HG03045 (cell line): ENCODE measurements at regions not wholly inside any gene's neighbourhood (a gene's known extent, or its start where the extent isn't known, plus 50 kb on each side); places are given as distances from the start of the nearest gene placed in this dataset.

Experiments
- ATAC-seq: cut with Tn5 transposase; IDR thresholded peaks from one replicate; pipeline ENCODE4 v1.9.1; 2021; ENCODE audit warnings: mild to moderate bottlenecking, moderate library complexity; ENCODE audit not compliant: unreplicated experiment

DNA sequence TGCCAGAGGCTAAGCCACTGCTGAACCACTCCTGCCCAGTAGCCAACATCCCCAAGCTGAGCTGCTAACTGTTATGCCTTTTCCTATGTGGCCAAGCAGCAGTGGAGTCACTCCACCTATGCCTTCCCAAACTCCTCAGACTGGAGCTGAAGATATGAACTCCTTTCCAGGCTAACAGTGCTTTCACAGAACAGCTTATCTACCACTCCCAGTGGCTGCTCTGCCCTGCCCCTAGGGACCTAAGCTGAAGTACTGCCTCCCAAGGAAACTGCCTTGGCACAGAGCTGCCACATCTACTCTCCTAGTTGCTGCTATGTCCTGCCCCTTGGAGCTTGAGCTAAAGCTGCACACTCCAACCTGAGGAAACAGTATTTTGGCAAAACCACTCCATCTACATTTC is 275.9 kb downstream of the RBM43 start:
- no peak for ATAC-seq

DNA sequence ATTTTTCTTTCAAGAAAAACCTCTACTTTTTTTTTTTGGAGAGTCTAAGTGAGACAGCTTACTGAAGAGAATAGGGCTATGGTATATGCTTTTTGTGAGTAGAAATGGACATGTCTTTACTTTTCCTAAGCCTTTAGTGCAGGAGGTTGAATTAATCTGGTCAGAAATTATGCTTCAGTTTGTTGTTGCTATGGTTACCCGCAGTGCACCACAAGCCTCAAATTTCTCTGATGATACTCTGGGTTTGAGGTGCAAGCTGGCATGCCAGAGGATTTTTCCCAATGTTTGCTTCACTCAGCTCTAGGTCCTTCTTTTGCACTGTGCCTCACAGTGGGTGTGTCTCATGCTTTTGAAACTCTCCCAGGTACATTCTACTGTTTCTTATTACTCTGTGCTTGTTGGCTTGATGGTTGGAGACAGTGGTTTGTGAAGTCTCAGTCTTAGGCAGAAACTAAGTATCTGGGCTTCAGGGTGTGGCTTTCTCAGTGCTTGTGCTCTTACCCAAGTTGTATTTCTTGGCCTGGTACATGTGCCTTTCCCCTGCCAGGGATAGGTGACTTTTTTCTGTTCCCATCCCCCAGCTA is 278.3 kb downstream of the RBM43 start:
- ATAC-seq, result no peak

DNA sequence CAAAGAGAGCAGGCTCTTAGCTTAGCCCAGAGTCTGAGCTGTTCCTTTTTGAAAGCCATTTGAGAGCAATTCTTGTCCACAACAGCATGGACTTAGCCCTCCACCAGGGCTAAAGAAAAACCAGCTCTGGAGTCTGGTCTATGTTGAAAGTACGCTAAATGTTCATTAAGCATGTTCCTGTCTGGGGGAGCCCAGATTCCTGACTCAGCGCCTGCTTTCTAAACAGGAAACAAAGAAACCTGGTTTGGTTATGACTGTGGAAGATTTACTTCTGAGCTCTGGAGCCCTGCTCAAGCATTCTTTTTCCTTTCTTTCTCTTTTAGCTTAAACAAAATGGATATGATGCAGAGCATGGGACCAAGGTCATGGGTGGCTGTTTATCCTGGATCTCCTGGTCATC is 279.8 kb downstream of the RBM43 start:
- ATAC-seq, result no peak

DNA sequence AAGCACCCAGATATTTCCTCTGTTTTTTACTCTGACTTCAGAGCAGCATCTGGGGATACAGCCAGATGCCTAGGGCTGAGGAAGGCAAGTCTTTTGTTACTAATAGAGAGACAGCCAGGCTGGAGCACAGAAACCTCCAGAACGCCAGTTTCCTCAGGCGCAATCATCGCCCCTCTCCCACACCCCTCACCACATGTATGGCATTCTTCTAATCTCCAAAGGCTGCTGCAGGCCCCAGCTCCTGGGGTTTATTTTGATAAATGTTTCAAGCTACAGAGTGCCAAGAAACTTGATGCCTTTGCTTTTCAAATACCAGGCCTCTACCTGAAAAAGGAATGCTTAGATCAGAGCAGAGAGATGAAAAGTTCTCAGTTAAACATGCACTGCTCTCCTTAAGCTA is 283.6 kb downstream of the RBM43 start:
- ATAC-seq, result no peak

DNA sequence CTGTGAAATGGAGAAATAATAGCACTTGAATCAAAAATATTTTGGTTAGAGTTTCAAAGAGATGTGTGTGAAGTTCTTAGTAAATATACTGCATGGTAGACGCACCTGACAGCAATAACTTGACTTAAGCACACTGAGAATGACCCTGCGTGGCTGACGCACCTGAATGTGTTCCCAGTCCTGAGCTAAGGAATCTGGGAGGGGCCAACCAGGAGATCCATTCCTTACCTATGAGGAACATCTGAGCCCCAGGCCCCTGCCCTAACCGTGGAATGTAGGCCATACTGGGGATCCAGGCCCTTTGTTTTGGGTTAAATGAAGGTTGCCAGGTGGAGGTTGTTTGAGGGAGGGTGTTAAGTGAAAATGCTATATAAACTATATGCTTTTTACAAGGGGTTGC is 284.4 kb downstream of the RBM43 start:
- ATAC-seq, result no peak

DNA sequence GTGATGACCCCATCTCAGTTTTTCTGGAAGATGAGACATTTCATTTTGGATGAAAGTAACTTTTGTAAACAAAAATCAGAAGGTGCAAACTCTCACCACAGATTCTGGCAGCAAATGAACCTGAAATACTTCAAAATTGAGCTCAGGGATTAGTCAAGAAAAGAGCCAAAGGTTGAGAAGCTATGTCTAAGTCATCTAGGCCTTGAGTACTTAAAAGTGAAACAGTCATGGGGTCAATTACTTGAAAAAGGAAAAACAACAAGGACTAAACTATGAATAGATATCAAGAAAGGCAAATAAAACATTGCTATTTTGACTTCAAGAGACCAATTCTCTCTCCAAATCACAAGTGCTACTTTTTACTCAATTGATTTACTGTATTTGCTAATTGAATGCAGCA is 285.1 kb downstream of the RBM43 start:
- ATAC-seq, result no peak

DNA sequence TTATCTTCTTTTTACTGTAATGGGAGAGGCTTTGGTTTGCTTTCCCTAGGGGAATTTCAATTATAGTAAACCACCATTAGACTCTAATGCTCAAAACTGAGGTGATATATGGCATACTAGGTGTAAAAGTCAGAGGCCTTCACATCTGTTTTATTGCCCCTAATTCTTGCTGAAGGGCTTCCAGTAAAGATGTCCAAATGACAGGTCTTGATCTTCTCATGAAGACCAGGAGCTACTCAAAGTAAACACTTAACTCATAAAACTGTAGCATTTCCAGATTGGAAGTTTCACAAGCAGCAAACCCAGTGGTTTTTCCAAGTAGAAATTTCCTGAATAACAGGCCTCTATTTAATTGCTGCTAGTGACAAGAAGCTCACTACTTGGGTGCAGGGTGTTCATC is 286.8 kb downstream of the RBM43 start:
- ATAC-seq, result no peak

DNA sequence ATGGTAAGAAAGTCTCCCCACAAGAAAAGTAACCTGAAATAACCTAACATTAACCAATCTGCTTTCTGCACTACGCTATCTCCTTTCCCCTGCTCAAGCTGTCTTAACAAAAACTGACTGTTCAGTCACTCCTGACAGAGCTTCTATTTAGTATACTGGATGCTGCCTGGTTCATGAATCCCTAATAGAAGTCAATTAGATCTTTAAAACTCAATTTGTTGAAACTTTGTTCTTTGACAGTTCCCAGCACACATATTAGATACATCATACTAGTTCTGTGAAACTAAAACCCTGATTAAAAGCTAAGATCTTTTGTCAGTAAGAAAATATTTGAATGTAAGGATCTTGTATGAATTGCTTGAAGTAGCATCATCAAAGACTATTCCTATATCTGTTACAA is 287.4 kb downstream of the RBM43 start:
- ATAC-seq, result no peak

DNA sequence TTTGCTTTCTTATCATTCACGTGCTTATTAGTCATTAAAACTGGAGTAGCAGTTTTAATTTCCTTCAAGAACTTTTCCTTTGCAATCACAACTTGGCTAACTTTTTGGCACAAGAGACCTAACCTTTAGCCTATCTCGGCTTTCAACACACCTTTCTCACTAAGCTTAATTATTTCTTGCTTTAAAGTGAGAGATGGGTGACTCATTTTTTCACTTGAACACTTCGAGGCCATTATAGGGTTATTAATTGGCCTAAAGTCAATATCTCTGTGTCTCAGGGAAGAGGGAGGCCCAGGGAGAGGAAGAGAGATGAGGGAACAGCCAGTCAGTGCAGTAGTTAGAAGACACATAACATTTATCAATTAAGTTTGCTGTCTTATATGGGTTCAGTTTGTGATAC is 289.8 kb downstream of the RBM43 start:
- ATAC-seq, result no peak

DNA sequence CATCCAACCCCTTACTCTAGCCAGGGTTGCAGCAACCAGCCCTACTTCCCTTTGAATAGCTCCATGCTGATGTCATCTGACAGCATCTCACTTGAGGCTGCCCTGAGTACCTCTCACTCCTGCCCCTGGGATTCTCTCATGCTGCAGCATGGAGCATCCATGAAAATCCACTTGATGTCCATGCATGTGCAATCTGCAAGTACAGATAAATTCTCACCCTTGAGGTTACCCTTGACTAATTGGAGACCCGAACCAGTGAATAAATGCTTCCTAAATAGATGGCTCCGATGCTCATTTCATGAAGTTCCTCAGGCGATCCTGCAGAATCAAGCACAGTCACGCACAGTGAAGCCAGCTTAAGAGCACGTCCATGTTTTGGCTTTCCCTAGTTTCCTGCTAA is 298.3 kb downstream of the RBM43 start:
- ATAC-seq, result no peak

DNA sequence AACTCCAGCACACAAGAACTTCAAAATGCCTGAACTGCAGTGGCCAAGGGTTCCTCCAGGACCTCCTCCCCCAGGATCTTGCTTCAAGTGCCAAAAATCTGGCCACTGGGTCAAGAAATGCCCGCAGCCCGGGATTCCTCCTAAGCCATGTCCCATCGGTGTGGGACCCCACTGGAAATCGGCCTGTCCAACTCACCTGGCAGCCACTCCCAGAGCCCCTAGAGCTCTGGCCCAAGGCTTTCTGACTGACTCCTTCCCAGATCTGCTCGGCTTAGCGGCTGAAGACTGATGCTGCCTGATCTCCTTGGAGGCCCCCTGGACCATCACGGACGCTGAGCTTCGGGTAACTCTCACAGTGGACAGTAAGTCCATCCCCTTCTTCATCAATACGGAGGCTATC is 306.4 kb downstream of the RBM43 start:
- ATAC-seq, result no peak

DNA sequence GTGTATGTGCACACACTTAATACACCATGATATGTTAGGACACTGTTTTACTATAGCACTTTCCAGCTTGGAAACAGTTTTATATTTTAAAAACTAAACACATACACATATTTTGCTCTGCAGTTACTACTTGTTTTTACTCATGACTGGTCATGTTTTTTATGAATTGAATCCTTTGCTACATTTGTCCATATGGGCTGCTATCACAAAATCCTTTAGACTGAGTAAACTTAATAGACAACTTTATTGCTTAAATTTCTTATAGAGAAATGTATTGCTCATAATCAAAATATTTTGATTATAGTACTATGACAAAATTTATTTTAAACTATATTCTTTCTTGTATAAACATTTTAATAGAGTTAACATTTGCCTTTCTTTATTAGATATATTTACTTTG is 314.8 kb downstream of the RBM43 start:
- no peak for ATAC-seq

DNA sequence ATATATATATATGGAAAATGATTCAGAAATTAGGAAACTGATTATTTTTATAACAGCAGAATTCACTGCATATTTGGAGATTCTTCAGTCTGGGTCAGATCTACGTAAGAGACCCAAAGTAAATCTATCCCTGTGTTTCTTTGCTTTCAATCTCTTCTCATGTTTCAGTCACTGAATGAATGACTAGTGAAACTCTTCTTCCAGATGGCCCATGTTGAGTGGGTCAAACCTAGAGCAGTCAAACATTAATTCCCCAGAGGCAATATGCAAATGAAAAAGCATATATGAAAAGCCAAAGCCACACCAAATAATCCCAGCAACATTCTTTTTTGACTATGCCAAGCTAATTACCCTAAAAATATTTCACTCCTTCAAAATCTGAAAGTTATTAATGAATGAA is 317.3 kb downstream of the RBM43 start:
- no peak for ATAC-seq

DNA sequence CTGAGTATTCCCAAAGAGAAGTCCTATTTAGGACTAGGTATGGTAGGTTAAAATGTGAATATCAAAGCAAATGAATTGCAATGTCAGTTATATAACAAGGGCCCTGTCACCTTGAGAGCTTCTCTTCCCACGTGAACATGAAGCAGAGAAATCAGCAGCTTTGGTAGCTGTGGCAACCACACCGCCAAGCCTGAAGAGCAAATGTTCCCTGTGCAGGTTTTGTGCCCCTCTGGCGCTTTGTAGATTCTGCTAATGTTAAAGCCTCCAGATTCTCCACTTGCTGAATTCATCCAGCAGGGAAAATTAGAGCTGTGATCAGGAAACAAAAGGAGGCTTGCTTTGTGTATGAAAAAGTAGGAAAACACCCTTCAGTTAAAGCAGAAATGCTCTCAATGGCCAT is 322.6 kb downstream of the RBM43 start:
- no peak for ATAC-seq

DNA sequence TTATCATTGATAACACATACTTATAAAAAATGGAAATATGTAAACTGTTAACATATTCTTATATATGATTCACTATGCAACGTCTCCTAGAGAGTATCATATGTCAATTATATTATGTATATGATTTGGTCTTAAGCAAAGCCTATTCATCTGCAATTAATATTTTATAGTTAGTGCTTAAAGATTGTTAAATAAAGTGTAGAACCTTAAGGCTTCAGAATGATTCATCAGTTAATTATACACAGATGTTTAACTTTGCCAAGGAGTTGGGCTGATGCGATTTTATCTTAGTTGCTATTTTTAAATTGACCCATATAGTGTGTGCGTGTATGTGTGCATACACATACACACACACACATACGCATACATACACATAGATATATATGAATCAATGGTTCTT is 323.1 kb downstream of the RBM43 start:
- ATAC-seq, result no peak

DNA sequence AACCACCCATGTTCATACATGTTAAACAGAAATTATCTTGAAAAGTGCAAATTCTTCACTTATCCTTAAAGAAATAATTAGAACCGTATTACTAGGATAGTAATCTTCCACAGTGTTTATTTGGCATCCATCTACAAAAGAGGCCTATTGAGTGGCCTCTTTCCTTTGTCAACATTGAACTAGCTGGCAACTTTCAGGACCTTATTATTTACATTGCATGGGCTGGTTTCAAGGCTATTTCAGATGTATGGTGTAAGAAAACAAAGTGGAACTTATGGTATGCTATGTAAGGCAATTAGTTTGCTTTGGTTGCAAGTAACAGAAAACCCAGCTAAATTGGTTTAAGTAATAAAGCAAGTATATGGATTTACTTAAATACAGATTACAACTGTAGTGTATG is 324.6 kb downstream of the RBM43 start:
- ATAC-seq, result no peak

DNA sequence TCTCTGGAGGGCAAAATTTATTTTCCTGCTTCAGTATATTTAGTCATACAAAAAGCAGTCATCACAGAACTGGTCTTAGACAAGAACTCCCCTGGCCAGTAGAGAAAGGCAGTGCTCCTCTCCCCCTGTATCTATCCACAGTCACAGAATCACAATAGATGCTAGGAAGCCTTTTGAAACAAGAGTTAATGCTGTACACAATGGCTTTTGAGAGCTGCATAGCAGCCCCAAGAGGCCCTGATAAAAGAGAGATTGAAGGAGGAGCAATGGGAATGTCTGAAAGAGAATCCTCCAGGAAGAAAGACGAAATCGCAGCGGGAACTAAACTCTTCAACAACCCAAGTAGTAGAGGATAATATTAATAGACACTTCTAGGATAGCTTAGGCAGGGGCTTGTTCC is 330.2 kb downstream of the RBM43 start:
- no peak for ATAC-seq

DNA sequence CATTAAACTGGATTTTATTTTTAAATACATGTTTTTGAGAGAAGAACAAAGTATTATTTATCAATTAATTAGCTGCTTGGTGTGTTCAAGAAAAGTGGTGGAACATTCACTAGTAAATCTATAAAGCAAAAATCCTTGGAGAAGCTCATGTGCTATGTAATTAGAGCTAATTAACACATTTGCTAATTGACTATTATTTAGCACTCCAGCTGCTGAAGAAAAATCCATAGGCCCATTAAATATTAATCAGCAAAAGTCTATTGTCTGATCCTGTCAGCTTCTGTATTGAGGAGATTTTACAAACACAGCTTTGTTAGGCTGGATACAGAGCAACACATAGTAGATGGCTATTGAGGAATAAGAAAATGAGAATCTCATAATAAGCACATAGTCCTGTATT is 336.1 kb downstream of the RBM43 start:
- no peak for ATAC-seq

DNA sequence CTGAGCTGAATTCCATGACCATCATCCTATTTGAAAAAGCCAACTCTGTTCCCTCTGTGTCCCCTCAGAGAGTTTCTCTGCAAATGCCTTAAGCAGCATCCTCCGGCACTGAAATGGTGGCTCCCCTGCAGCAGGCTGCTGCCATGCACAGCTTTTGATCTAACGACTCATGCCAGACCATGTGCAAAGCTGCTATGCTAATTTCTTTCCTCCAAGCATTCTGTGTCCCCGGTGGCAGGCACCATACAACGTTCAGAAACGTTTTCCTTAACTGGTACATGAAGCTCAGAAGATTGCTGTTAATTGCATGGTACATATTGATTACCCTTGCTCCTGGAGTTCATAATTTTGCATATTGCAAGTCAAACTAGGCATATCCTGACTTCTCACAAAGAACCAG is 336.8 kb downstream of the RBM43 start:
- no peak for ATAC-seq

DNA sequence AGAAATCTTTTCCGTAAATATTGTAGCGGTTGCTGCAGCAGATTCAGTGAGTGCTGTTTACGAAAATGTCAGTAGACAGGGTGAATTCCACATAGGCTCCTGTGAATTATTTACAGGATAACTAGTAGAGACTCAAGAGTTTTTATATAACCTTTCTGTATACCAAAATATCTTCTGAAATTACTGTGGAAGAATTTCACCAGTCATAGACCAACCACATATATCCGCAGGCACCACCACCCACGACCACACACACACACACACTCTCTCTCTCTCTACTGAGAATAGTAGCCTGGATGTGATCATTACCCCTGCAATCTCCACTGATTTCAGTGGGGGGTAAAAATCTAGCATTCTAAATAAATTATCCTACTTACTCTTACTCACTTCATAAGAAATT is 341.8 kb downstream of the RBM43 start:
- ATAC-seq, result no peak

DNA sequence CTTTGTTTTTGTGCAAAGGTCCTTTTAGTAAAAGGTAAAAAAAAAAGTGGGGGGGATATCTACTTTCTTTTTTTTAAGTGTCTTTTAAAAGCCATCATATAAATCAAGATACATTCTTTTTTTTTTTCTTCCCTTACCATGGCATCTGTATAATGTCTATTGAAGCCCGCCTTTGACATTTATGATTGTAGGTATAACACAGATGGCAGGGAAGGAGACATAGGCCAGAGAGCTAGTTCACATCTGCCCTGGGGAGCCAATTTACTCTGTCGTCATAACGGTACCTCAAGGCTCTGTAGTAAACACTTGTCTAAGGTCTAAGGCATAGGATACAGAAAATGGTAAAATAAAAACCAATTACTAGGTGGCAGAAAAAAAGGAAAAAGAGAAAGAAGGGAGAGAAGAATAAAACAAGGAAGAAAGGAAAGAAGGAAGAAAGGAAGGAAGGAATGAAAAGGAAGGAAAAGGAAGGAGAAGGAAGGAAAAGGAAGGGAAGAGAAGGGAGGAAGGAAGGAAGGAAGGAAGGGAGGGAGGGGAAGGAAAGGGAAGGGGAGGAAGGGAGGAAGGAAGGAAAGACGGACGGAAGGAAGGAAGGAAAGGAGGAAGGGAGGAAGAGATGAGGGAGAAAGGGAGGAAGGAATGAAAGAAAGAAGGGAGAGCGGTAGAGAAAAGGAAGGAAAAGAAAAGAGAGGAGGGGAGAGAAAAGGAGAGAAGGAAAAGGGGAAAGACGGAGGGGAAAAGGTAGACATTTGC is 343.5 kb downstream of the RBM43 start:
- ATAC-seq, result no peak

DNA sequence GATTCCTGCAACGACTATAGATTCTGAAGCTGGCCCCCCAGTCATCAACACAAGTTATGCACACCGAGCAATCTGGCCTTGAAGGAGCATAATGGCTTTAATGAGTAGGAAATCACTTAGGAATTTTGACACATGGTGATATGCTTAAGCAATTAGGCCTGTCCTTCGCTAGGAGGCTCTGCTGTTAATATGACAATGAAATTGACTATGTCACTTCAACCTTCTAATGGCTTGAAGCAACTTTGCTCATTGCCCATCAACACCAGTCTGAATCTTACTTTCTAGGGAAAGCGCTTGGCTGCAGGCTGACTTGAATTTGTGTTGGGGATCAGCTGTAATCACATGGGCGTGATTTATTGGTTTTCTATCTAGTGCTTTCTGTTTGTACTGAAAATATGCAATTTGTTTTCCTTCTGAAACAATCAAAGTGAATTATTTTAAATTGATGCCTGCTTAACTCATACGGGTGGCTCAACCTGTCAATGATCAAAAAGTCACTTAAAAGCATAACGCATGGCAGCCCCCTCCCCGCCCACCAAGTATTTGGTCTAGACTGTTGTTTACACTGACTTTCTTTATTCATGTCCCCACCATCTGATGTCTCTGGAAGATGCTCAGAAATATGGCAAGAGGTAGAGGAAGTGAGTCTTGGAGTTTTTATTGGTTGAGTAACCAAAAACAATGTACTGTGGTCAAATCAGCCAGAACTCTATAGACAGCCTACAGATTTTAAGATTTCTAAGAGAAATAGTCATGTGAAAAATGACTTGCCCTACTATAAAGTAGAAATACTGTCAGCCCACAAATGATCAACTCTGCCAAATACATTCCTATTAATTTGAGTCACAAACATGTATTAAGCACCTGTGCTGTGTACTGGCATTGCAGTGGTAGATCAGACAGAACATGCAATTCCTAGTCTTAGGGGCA is 344.9 kb downstream of the RBM43 start:
- ATAC-seq, result no peak
